GM12865 (cell line): ENCODE measurements at regions not wholly inside any gene's neighbourhood (a gene's known extent, or its start where the extent isn't known, plus 50 kb on each side); places are given as distances from the start of the nearest gene placed in this dataset.

Experiments used
- DNase-seq: peaks from one replicate; pipeline ENCODE4 v3.0.0; 2010; ENCODE audit warnings: low read depth
- H3K4me3 ChIP-seq: 2 replicates; pipeline ENCODE4 v1.5.1; 2011; ENCODE audit warnings: mild to moderate bottlenecking, low read depth, low read length, control low read depth
- TF ChIP-seq, protein P1 (sequence below): IDR thresholded peaks from 2 replicates; pipeline ENCODE4 v1.5.1; 2011; ENCODE audit warnings: low read length, control low read depth, low read depth, inconsistent platforms; ENCODE audit not compliant: insufficient read depth; ENCODE audit errors: missing control alignments

DNA sequence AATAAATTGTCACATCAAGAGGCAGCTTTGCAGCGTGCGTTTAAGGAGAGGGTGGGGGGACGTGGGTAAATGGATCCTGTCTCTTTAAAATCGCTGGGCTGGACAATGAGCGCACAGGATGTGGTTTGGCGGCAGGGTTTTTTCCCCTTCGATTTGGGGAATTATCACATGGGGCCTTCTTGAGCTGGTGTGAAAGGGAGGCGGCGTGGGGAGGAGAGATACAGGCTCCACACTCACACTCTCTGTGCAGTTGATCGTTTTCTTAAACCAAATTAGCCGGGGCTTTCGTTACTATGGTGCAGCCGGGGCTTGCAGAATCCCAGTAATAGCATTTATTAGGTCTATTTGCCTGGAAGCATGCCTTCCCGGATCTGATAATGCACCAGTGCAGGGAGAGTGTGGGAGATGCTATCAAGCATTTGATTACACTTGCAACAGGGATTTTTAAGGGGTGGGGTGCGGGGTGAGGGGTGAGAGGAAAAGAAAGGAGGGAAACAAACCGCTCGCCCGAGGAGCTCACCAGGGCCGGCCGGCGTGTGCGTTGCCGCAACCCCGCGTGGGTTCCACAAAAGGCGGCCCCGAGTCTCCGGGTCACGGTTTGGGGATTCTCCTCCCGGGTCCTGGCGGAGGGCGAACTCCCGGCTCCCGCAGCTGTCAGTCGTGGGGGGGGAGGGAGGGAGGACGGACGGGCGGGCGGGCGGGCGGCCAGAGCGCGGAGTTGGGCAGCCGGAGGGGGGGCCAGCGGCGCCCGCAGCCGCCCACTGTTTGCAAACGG, 58.8 kb upstream of the GSE1 start:
- TF ChIP-seq, protein P1, sequence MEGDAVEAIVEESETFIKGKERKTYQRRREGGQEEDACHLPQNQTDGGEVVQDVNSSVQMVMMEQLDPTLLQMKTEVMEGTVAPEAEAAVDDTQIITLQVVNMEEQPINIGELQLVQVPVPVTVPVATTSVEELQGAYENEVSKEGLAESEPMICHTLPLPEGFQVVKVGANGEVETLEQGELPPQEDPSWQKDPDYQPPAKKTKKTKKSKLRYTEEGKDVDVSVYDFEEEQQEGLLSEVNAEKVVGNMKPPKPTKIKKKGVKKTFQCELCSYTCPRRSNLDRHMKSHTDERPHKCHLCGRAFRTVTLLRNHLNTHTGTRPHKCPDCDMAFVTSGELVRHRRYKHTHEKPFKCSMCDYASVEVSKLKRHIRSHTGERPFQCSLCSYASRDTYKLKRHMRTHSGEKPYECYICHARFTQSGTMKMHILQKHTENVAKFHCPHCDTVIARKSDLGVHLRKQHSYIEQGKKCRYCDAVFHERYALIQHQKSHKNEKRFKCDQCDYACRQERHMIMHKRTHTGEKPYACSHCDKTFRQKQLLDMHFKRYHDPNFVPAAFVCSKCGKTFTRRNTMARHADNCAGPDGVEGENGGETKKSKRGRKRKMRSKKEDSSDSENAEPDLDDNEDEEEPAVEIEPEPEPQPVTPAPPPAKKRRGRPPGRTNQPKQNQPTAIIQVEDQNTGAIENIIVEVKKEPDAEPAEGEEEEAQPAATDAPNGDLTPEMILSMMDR, result no peak
- peak; percentile 95 for DNase-seq
- H3K4me3 ChIP-seq, result peak overlapping the region; percentile 98

DNA sequence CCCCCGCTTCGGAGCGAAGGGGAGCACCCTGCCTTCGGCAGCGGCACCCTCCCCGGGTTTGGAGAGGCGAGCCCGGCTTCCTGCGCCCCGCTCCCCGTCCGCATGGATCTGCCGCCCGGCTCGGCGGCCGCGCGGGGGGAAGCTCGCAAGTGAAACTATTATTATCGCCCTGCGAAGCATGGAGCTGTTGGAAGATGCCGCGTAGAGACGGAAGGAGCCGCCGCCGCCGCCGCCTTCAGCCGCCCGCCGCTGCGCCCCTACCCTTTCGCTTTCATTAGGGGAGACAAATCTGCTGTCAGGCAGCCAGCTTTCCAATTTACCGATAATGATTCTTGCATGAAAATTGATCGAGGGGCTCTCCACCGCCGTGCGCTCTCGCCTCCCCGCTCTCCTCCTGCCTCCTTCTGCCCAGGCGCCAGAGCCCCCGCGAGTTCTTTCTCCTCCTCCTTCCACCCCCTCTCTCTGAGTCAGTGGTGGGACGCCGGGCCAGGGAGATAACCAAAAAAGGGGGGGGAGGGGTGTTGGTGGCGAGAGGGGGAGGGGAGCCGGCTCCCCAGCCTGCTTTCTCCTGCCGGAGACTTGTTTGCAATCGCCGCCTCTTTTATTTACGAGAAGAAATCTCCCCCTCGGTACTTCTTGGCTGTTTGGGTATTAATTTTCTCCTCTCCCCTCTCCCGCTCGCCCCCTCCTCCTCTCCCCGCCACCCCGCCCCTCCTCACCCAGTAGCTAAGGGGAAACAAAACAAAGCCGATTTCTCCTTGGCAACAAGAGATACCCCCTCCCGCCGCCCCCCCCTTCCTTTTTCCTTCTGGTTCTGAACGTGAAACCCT, 58.0 kb upstream of the GSE1 start:
- DNase-seq, result peak; percentile 68
- TF ChIP-seq, protein P1, result no peak
- peak overlapping the region; percentile 98 for H3K4me3 ChIP-seq

GRCh38 chr16:85555719-85556455, 57.2 kb upstream of the GSE1 start:
- TF ChIP-seq, protein P1, result no peak
- H3K4me3 ChIP-seq, result peak overlapping the region; percentile 98
- peak; percentile 74 for DNase-seq

- H3K4me3 ChIP-seq, result peak overlapping the region; percentile 98
- peak; percentile 81 for DNase-seq
- TF ChIP-seq, protein P1, result no peak
Measured at GRCh38 chr16:85556456-85557082, 56.6 kb upstream of the GSE1 start.

DNA sequence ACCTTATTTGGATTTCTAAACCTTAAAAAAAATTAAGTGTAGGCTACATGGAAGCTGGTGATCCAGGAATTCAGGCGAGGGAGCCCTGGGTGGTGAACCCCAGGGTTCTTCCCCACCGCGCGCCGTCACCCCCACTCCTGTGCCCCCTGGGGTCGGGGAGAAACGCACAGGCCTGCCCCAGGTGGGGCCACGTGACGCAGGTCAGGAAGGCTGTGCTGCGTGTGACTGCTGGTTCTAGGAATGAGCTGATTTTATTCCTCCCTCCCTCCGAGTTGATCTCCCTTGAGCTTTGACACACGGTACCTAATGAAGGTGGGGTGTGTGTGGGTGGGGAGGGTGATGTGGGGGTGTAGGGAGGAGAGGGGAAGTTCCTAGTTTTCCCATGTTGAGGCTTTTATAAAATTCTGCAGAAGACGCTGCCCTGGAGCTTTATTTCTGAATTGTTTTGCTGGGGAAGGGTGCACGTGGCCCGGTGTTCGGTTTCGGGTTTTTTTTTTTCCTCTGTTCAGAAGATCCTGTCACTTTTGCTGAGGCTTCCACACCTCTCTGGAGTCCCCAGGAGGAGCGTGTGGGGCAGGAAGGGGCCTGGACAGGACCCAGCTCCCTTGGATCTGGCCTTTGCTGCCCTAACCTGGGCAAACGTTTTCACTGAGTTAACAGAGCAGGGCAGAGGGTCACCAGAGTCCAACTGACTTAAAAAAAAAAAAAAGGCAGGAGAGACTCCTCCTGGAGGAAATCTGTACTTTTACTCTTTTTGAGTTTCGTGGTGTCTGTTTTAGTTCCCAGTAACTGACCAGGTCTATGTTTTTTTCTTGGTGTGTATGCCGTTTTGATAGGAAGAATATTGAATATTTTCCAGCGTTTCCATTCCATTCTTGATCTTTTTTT, 55.8 kb upstream of the GSE1 start:
- H3K4me3 ChIP-seq, result peak overlapping the region; percentile 98
- DNase-seq, result peak; percentile 58
- TF ChIP-seq, protein P1, result no peak
